GM12865 (cell line): ENCODE measurements at regions not wholly inside any gene's neighbourhood (a gene's known extent, or its start where the extent isn't known, plus 50 kb on each side); places are given as distances from the start of the nearest gene placed in this dataset.
A peak's percentile ranks its signal among the peaks of the same experiment; 100 is the strongest.

ENCODE experiments used
- DNase-seq: peaks from one replicate; pipeline ENCODE4 v3.0.0; 2010; ENCODE audit warnings: low read depth
- H3K4me3 ChIP-seq: 2 replicates; pipeline ENCODE4 v1.5.1; 2011; ENCODE audit warnings: mild to moderate bottlenecking, low read depth, low read length, control low read depth
- TF ChIP-seq, protein P1 (sequence below): IDR thresholded peaks from 2 replicates; pipeline ENCODE4 v1.5.1; 2011; ENCODE audit warnings: low read length, control low read depth, low read depth, inconsistent platforms; ENCODE audit not compliant: insufficient read depth; ENCODE audit errors: missing control alignments

DNA sequence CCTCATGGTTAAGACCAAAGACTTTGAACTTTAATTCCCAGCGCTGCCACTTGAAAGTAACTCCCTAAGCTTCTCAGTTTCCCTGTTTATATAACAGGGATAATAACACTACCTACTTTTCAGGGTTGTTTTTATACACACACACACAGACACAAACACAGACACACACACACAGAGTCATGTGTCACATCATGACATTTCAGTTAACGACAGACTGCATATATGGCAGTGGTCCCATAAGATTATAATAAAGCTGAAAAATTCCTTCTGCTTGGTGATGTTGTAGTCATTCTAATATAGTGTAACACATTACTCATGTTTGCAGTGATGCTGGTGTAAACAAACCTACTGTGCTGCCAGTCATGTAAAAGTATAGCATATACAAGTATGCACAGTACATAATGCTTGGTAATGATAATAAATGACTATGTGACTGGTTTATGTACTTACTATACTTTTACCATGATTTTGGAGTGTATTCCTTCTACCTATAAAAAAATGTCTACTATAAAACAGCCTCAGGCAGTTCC, 89.2 kb upstream of the ITGA4 start:
- H3K4me3 ChIP-seq, result no peak overlapping the region
- no peak for DNase-seq
- TF ChIP-seq, protein P1, sequence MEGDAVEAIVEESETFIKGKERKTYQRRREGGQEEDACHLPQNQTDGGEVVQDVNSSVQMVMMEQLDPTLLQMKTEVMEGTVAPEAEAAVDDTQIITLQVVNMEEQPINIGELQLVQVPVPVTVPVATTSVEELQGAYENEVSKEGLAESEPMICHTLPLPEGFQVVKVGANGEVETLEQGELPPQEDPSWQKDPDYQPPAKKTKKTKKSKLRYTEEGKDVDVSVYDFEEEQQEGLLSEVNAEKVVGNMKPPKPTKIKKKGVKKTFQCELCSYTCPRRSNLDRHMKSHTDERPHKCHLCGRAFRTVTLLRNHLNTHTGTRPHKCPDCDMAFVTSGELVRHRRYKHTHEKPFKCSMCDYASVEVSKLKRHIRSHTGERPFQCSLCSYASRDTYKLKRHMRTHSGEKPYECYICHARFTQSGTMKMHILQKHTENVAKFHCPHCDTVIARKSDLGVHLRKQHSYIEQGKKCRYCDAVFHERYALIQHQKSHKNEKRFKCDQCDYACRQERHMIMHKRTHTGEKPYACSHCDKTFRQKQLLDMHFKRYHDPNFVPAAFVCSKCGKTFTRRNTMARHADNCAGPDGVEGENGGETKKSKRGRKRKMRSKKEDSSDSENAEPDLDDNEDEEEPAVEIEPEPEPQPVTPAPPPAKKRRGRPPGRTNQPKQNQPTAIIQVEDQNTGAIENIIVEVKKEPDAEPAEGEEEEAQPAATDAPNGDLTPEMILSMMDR, result no peak

DNA sequence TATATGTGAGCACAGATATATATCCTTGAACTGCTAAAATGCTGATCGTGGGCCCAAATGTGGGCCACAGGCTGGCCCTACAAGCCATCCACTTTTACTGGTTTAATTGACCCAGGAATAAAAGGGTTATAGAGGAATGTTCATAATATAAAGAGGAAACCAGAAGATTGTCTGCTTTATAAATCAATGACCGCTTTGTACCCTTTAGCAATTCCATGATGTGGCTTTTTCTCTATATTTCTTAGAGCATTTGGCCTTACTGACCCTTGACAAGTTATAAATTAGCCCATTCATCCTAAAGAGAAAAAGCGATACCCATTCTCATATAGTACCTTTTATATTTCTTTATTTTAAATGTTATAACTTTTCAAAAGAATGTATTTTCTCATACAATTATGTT, 87.1 kb upstream of the ITGA4 start:
- DNase-seq, result no peak

DNA sequence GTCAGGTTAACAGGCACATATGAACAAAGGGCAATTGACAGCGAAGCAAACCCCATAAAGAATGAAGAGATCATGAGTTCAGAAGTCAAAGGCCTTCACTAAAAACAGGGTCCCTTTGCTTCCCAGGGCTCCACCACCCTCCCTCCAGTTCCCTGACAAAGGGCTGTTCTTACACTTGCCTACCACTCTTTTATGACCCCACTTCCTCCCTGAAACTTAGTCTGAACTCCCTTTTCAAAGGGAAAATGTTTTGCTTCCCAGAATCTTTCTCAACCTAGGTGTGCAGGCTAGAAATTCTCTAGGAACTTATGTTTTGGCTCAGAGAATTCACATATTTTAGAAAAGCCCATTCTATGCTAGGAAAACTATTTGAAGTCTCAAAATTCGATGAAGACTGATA, 86.0 kb upstream of the ITGA4 start:
- H3K4me3 ChIP-seq, result no peak overlapping the region
- TF ChIP-seq, protein P1, result no peak
- no peak for DNase-seq

More for the DNA sequence above, 87.1 kb upstream of the ITGA4 start:
- TF ChIP-seq, protein P1, result no peak
- no peak overlapping the region for H3K4me3 ChIP-seq

DNA sequence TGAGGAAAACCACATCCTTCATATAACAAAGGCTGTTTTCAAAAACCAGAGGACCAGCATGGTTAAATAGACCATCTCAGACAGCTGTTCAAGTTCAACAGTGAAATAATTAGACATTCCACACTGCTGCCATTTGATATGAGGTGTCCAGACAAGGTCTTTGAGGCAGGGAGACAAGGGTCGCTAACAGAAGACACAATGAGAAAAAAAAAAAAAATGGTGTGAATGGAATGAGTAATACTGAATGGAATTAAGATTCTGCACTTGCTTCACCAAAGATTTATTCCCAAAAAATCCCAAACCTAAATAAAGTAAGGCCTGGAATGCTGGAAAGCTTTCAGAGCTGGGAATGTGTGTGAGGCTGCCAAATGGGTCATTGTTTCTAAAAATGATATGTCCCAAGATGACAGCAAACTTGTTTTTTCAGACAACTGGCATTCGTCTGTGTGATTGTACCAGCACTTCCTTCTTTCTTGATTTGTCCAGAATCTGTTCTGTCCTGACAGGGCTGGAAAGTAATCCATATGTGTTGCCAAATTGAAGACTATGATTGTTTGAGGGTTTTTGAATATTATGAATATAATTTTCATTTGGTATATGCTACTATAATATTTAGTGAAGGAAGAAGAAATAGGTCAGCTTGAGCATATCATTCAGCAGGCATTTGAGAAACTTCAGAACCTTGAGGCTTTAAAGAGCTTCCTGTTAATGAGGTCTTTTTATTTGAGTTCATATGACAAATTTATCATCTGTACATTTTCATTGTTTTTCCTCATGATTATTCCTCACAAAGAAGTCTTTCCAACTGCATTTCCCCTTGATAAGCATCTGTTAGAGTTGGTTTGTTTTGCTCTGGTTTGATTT, 85.2 kb upstream of the ITGA4 start:
- no peak overlapping the region for H3K4me3 ChIP-seq
- TF ChIP-seq, protein P1, result no peak
- peak; percentile 31 for DNase-seq

DNA sequence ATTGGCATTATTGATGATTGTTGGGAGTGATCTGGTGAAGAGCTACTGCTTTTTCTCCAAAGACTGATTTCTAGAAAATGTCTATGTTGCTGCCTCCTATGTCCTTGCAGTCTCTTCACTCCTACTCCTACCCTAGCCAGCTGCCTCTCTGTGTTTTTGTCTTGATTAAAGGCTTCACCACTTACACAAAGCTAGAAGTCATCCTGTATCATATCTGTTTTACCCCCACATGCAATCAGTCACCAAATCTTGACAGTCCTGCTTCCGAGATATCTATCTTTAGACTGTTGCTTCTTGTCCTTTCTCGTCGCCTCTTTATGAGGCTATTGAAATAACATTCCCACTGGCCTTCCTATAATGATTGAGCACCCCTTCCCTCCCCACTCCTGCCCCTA, 84.5 kb upstream of the ITGA4 start:
- TF ChIP-seq, protein P1, result no peak
- DNase-seq, result no peak

DNA sequence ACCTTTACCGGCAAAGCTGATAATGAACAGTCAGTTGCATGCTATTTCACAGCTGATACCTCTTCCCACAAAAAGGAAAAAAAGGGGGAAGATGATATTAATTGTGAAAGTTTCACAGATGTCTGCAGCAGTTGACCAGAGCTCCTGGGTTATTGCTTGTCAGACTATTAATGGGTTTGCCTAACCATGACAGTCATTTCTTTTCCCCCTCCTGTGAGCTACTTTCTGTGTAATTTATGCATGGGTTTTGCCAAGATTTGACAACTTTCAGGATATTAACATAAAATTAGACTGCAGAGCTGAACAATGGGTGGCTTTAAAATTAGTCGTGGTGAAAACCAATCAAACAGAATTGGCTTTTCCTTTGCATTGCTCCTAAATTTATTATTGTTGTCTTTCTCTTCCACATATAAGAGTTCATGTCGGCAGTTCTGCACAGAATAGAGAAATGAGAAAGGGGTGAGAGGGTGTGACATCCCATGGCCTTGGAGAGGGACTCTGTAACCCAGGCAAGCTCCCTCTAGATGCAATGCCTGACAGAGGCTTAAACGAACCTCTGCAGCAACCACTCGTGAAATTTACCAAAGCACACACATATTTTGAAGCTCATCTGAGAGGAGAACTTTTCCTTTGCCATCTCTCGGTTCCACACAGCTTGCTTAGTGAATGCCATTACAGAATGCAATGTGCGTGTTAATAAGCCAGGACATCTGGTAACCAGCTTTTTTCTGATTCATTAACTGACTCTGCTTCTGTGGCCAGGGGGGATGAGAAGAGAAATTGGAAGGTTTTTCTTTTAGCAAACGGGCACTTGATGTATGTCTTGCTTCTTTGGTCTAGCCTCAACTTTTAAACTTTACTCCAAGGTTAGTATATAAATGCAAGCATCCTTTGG, 82.2 kb upstream of the ITGA4 start:
- peak; percentile 60 for DNase-seq
- H3K4me3 ChIP-seq, result peak overlapping the region; percentile 10; the same call in 1 of the 2 replicates
- TF ChIP-seq, protein P1, result no peak

More for the DNA sequence above, 84.5 kb upstream of the ITGA4 start:
- H3K4me3 ChIP-seq, result no peak overlapping the region
